Activated naive CD4-positive, alpha-beta T cell treated with anti-CD3 and anti-CD28 coated beads, Interleukin-2, amount 10 ng/mL, durations not matched to agents 7 days and 5 days (primary cell): ENCODE measurements at regions not wholly inside any gene's neighbourhood (a gene's known extent, or its start where the extent isn't known, plus 50 kb on each side); places are given as distances from the start of the nearest gene placed in this dataset.

ENCODE experiments used
- CTCF ChIA-PET: fragments of 350-600 bp; sonication (Branson Sonifier 250); formaldehyde crosslinking; loops from one replicate; lab custom pipeline; 2021; ENCODE audit warnings: antibody characterized with exemption; lab: Charles Lee
- DNase-seq: peaks from one replicate; pipeline ENCODE4 v3.0.0-alpha.2; 2020
- H3K27ac Mint-ChIP-seq: one replicate; pipeline ENCODE4 v1.8.0; 2021; ENCODE audit warnings: mild to moderate bottlenecking, moderate library complexity, mixed read lengths
- H3K27me3 Mint-ChIP-seq: one replicate; pipeline ENCODE4 v1.8.0; 2021; ENCODE audit warnings: mild to moderate bottlenecking, mixed read lengths
- H3K36me3 Mint-ChIP-seq: one replicate; pipeline ENCODE4 v1.8.0; 2021; ENCODE audit warnings: mixed read lengths
- H3K4me1 Mint-ChIP-seq: one replicate; pipeline ENCODE4 v1.8.0; 2021; ENCODE audit warnings: mixed read lengths
- H3K4me3 Mint-ChIP-seq: one replicate; pipeline ENCODE4 v1.8.0; 2021; ENCODE audit warnings: mild to moderate bottlenecking, moderate library complexity, mixed read lengths
- H3K9me3 Mint-ChIP-seq: one replicate; pipeline ENCODE4 v1.8.0; 2021; ENCODE audit warnings: mixed read lengths

DNA sequence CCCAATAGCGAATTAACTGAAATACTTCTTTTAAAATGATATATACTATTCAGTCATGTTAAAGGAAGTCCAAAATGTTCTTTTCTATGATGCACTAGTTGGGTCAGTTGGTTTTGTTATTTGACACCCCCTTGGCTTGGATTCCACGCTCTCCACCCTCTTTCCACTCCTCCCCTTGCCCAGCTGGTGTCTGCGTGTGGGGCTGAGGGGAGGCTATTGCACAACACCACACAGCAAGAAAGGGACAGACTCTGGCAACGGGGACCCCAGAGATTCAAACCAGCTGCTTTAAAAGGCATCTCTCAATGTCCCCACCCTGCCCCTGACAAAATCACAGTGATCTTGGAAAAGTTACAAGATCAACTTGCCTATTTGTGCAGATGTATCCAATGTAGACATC is 394.3 kb downstream of the TGFB2 start:
- H3K27me3 Mint-ChIP-seq = no peaks in the 10 kb centered on the region
- peaks cover 4% of the 10 kb centered on the region for H3K9me3 Mint-ChIP-seq
- no peaks in the 10 kb centered on the region for H3K4me1 Mint-ChIP-seq
- CTCF ChIA-PET = no interaction called here
- H3K36me3 Mint-ChIP-seq = no peaks in the 10 kb centered on the region
- no peak overlapping the region for H3K4me3 Mint-ChIP-seq
- DNase-seq = no peak
- no peak overlapping the region for H3K27ac Mint-ChIP-seq

DNA sequence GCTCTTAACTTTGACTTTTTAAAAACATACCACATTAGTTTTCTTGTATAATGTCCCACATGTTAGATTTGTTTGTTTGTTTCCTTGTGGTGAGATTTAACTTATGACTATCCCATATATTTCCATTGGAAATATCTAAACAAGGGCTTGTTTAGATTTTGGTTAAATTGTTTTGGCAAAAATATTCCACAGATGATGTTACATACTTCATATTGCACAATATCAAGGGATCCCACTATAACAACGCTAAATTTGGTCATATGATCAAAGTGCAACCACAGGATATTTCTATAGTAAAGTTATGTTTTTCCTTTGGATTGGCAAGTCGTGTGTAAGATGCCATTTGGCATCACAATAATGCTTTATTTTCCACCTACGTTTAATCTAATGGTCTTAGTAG is 396.7 kb downstream of the TGFB2 start:
- H3K4me3 Mint-ChIP-seq = no peak overlapping the region
- H3K36me3 Mint-ChIP-seq = no peaks in the 10 kb centered on the region
- no peaks in the 10 kb centered on the region for H3K27me3 Mint-ChIP-seq
- H3K27ac Mint-ChIP-seq = no peak overlapping the region
- CTCF ChIA-PET = no interaction called here
- H3K4me1 Mint-ChIP-seq = no peaks in the 10 kb centered on the region
- no peak for DNase-seq
- peaks cover 4% of the 10 kb centered on the region for H3K9me3 Mint-ChIP-seq

DNA sequence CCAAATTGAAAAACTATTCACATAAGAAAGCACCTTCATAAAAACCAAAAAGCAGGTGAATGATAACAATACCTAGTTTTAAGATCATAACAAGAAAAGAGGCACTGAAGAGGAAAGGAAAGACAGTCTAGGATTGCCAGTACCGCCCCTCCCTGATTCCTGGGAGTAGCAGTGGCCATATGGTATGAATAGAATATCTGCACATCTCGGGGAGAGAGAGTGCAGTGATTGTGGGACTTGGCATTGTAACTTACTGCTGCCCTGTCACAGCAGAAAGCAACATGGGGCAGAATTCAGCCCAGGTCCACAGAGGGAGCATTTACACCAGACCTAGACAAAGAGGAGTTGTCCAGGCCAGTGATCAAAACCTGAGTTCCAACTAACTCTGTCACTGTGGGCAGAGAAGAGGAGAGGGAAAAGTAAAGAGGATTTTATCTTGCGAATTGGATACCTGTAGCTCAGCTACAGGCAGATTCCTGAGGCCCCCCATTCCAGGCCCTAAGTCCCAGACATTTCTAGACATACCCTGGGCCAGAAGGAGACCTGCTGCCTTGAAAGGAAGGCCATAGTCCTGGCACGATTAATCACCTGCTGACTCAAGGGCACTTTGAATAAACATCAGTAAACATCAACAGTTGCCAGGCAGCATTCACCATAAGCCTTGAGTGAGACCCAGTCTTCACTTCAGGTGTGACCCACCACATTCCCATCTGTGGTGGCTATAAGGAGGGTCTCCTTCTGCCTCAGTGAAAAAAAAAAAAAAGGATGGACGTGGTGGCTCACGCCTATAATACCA is 397.5 kb downstream of the TGFB2 start:
- CTCF ChIA-PET = no interaction called here
- Mint-ChIP-seq H3K9me3 (peaks cover 4% of the 10 kb centered on the region), H3K4me3 (no peak overlapping the region), H3K27ac (no peak overlapping the region), H3K27me3 (no peaks in the 10 kb centered on the region), H3K4me1 (no peaks in the 10 kb centered on the region), H3K36me3 (no peaks in the 10 kb centered on the region)
- no peak for DNase-seq

DNA sequence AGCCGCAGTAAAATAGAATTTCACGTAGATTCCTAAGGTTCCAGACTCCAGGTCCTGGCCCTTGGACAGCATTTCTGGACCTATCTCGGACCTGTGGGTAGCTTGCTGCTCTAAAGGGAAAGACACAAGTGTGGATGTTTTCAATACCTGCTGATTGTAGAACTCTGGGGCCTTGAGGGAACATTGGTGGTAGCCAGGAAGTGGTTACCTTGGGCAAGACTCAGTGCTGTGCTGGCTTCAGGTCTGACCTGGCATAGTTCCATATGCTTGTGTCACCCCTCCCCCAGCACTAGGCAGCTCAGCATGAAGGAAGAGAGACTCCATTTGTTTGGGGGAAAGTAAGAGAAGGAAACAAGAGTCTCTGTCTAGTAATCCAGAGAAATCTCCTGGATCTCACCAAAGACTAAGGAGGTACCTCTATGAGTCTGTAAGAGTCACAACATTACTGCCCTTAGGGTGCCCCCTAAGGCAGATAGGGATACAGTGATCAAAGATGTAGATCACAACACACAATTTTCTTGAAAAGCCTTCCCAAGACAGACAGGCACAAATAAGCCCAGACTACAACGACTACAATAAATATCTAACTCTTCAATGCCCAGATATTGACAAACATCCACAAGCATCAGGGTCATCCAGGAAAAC is 398.8 kb downstream of the TGFB2 start:
- H3K36me3 Mint-ChIP-seq = no peaks in the 10 kb centered on the region
- H3K9me3 Mint-ChIP-seq = peaks cover 4% of the 10 kb centered on the region
- no peak overlapping the region for H3K27ac Mint-ChIP-seq
- no peak for DNase-seq
- H3K27me3 Mint-ChIP-seq = no peaks in the 10 kb centered on the region
- H3K4me1 Mint-ChIP-seq = no peaks in the 10 kb centered on the region
- CTCF ChIA-PET = no interaction called here
- H3K4me3 Mint-ChIP-seq = no peak overlapping the region

DNA sequence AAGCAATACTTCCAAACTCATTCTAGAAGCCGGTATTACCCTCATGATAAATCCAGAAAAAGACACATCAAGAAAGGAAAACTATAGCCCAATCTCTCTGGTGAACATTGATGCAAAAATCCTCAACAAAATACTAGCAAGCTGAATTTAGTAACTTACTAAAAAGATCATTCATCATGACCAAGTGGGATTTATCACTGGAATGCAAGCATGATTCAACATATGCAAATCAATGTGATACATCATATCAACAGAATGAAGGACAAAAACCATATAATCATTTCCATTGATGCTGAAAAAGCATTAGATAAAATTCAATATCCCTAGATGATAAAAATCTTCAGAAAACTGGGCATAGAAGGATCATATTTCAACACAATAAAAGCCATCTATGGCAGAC is 402.9 kb downstream of the TGFB2 start:
- Mint-ChIP-seq H3K9me3 (peaks cover 4% of the 10 kb centered on the region), H3K27ac (no peak overlapping the region), H3K36me3 (no peaks in the 10 kb centered on the region), H3K4me3 (no peak overlapping the region), H3K27me3 (no peaks in the 10 kb centered on the region), H3K4me1 (no peaks in the 10 kb centered on the region)
- CTCF ChIA-PET = no interaction called here
- no peak for DNase-seq

DNA sequence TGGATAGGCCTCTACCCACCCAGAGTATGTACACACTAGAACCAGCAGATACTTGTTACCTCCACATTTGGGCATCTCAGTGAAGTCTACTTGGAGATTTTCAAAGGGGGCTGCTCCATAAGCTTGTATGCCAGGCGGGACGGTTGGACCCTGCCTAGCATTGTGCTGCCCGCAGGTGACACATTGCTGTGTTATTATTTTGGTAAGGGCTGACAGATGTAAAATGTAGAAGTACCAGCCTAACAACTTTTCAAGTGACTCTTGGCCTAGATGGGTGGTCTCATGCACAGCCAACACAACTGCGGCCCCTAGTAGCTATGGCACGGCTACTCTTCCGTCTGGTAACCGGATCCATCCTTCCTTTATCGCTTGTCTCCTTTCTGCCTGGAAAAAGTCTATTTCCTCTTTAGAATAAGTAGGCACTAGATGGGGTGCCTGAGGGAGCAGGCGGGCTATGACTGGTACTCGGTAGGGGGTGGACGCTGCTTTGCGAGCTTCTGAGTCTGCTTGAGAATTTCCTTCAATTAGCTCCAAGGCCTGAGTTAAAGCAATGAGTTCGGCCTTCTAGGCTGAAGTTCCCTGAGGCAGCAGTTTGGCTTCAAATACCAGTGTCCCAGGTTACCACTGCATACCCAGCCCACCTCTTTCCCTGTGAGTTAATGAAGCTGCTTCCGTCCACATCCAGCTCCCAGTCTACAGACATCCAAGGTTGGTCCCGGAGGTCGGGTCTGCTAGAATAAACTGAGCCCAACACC is 405.3 kb downstream of the TGFB2 start:
- no peaks in the 10 kb centered on the region for H3K36me3 Mint-ChIP-seq
- peaks cover 4% of the 10 kb centered on the region for H3K9me3 Mint-ChIP-seq
- CTCF ChIA-PET = no interaction called here
- H3K4me3 Mint-ChIP-seq = no peak overlapping the region
- H3K27me3 Mint-ChIP-seq = no peaks in the 10 kb centered on the region
- no peak overlapping the region for H3K27ac Mint-ChIP-seq
- H3K4me1 Mint-ChIP-seq = no peaks in the 10 kb centered on the region
- DNase-seq = no peak

DNA sequence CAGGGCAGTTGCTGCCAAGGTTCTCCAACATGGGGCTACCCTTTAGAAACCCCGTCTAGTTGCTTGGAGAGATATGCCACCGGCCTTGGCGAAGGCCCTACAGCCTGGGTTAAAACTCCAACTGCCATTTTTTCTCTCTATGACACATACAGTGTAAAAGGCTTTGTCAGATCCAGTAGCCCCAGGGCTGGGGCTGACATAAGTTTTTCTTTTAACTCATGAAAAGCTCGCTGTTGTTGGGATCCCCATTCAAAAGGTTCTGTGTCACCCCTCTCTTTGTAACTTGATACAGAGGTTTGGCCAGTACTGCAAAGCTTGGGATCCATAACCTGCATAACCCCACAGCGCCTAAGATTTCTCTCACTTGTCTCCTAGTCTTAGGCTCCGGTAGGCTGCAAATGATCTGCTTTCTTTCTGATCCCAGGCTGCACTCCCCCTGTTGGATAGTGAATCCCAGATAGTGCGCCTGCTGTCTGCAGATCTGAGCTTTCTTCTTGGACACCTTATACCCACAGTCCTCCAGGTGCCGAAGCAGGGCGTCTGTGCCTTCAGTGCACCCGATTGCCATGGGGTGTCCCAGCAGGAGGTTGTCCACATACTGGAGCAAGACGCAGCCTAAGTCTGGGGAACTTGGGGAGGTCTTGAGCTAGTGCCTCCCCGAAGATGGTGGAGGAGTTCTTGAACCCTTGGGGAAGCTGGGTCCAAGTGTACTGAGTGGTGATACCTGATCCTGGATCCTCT is 406.2 kb downstream of the TGFB2 start:
- Mint-ChIP-seq H3K4me3 (no peak overlapping the region), H3K9me3 (peaks cover 4% of the 10 kb centered on the region), H3K27ac (no peak overlapping the region), H3K36me3 (no peaks in the 10 kb centered on the region), H3K27me3 (no peaks in the 10 kb centered on the region), H3K4me1 (no peaks in the 10 kb centered on the region)
- CTCF ChIA-PET = no interaction called here
- no peak for DNase-seq

DNA sequence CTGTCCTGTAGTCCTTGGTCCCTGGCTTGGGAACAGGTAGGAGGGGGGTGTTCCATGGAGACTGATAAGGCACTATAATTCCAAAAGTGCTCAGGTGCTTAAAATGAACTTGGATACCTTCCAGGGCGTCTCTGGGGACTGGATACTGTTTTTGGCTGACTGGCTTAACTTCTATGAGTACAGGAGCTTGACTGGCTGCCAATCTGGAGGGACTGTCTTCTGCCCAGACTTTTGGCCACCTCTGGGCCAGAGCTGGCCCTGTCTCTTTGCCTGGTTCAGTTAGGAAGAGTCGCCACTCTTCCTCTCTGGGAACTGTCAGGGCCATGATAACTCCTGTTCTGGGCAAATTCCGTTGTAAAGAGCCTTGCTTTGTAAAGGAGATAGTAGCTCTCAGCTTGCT is 407.0 kb downstream of the TGFB2 start:
- CTCF ChIA-PET = no interaction called here
- no peak for DNase-seq
- no peak overlapping the region for H3K4me3 Mint-ChIP-seq
- H3K27ac Mint-ChIP-seq = no peak overlapping the region
- no peaks in the 10 kb centered on the region for H3K4me1 Mint-ChIP-seq
- H3K9me3 Mint-ChIP-seq = peaks cover 4% of the 10 kb centered on the region
- H3K27me3 Mint-ChIP-seq = no peaks in the 10 kb centered on the region
- no peaks in the 10 kb centered on the region for H3K36me3 Mint-ChIP-seq

DNA sequence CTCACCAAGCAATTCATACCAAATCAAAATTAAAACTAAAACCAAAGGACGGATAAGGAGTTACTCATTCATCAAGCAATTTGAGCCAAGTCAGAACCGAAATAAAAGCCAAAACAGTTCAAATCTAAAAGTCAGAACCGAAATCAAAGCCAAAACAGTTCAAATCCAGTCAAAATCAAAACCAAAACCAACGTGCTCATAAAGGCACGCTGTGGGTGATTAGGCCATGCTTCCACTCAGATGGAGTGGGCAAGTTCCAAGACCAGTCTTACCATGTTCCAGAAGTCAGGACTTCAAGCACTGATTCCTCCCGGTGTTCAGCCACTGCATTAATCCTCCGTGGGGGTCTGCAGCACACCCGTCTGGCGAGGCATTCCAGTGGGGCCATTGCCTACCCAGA is 409.3 kb downstream of the TGFB2 start:
- Mint-ChIP-seq H3K4me3 (no peak overlapping the region), H3K9me3 (peaks cover 4% of the 10 kb centered on the region), H3K27me3 (no peaks in the 10 kb centered on the region), H3K27ac (no peak overlapping the region), H3K36me3 (no peaks in the 10 kb centered on the region), H3K4me1 (no peaks in the 10 kb centered on the region)
- CTCF ChIA-PET = no interaction called here
- no peak for DNase-seq

DNA sequence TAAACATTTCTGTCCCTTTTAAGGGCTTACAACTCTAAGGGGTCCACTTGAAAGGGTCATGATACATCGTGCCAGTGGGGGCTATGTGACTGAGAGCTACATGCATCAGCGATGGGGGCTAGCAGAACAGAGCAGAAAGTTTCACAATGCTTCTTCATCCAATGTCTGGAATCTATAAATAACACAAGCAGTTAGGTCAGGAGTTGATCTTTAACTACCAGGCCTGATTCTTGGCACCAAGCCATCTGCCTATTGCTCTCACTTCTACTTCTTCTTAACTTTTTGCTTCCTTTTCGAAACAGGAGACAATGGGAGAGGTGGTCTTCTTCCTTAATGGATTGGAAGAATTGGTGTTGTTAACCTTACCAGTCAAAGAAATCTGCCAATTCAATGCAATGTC is 410.0 kb downstream of the TGFB2 start:
- Mint-ChIP-seq H3K9me3 (peaks cover 2% of the 10 kb centered on the region), H3K27me3 (no peaks in the 10 kb centered on the region), H3K4me3 (no peak overlapping the region), H3K4me1 (no peaks in the 10 kb centered on the region), H3K36me3 (no peaks in the 10 kb centered on the region), H3K27ac (no peak overlapping the region)
- no peak for DNase-seq
- CTCF ChIA-PET = no interaction called here

DNA sequence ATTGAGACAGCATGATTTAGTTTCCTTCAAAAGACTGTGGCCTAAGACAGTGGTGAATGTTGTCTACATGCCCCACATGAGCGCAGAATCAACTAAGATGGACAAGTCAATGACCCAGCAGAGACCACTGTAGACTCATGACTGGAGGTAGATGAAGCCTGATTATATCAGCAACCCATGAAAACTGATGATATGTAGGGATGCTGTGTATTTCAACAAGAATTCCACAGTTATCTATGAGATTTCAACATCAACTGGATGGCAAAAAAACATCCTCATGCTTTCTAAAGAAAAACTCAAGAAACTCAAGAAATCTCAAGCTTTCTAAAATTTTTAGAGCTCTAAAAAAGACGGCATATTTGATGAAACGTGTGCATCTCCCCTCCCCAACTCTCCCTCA is 413.9 kb upstream of the LYPLAL1 start:
- DNase-seq = no peak
- Mint-ChIP-seq H3K9me3 (no peaks in the 10 kb centered on the region), H3K4me3 (no peak overlapping the region), H3K36me3 (no peaks in the 10 kb centered on the region), H3K27ac (no peak overlapping the region), H3K4me1 (no peaks in the 10 kb centered on the region), H3K27me3 (no peaks in the 10 kb centered on the region)
- CTCF ChIA-PET = no interaction called here

DNA sequence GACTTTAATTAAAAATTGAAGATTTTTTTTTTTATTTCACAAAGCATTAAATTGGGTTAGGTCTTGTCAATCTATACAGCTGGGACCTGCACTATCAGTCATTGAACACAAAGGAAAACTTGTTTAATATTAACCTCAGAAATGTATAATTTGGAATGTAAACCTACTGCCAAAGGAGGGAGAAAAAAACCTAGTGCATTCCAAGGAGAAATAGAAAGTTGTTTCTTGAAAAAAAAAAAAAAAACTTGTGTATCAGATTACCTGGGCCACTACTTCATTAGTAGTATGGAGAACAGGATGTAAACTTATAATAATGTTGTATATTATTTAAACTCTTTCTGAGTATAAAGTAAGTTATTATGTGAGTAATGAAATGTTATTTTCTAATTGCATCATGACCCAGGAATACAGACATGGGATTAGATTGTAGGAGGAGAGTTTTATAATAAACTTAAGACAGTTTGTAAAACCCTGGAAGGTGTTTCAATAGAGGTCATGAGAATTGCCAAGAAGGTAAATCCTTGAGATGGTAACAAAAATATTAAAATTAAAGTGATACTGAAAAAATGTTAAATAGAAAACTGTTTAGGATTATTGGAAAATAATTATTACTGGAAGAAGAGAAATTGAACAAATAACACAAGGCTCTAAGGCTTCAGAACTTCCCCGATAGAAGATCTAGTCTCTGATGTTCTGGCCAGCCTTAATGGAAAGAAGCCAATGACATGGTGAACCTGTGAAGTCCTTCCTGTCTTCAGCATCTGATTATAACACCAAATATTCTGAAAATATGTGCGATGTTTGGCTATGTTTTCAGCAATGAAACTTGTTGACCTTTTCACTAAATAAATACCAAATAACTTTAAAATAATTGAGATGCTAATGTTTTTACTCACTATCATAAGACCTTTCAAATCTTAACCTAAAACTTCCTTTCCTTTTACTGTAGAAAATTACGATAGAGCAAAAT is 412.8 kb upstream of the LYPLAL1 start:
- no peaks in the 10 kb centered on the region for H3K9me3 Mint-ChIP-seq
- H3K27me3 Mint-ChIP-seq = no peaks in the 10 kb centered on the region
- CTCF ChIA-PET = no interaction called here
- no peak overlapping the region for H3K4me3 Mint-ChIP-seq
- no peaks in the 10 kb centered on the region for H3K36me3 Mint-ChIP-seq
- H3K27ac Mint-ChIP-seq = no peak overlapping the region
- DNase-seq = no peak
- no peaks in the 10 kb centered on the region for H3K4me1 Mint-ChIP-seq

DNA sequence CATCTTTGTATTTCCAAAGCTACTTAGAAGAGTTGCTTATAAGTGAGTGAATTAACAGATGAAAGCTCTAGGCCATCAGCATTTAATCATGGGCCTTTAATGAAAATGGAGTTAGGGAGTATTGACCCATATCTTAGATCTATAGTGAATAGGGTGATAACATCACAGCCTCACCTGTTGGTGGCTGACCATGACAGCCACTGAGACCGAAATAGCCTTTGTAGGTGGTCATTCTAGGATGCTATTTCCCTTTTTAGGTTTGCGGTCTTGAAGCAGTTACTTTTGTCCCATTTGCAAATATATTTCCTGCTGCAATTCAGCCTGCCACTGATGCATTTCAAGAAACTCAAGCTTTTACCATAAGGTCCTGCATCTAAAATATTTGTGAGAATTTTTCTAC is 410.1 kb upstream of the LYPLAL1 start:
- Mint-ChIP-seq H3K27ac (no peak overlapping the region), H3K9me3 (no peaks in the 10 kb centered on the region), H3K4me1 (no peaks in the 10 kb centered on the region), H3K4me3 (no peak overlapping the region), H3K36me3 (no peaks in the 10 kb centered on the region), H3K27me3 (no peaks in the 10 kb centered on the region)
- DNase-seq = no peak
- CTCF ChIA-PET = no interaction called here
